GM12872 (cell line): ENCODE measurements at regions not wholly inside any gene's neighbourhood (a gene's known extent, or its start where the extent isn't known, plus 50 kb on each side); places are given as distances from the start of the nearest gene placed in this dataset.

Experiments
- CTCF ChIP-seq: IDR thresholded peaks from 3 replicates; pipeline ENCODE4 v1.5.1; 2011; ENCODE audit warnings: low read depth, mild to moderate bottlenecking, low read length, moderate library complexity; ENCODE audit not compliant: insufficient read depth

- no peak for TF ChIP-seq CTCF
Measured at GRCh38 chr14:82913396-82913795, 1379.7 kb upstream of the SEL1L start.

GRCh38 chr14:82915381-82915780 lies 1381.7 kb upstream of the SEL1L start:
- TF ChIP-seq CTCF: no peak

GRCh38 chr14:82935691-82936090 lies 1402.0 kb upstream of the SEL1L start:
- no peak for TF ChIP-seq CTCF

GRCh38 chr14:82951171-82951570 lies 1417.5 kb upstream of the SEL1L start:
- no peak for TF ChIP-seq CTCF

GRCh38 chr14:82963756-82964155 lies 1430.1 kb upstream of the SEL1L start:
- TF ChIP-seq CTCF: no peak

- TF ChIP-seq CTCF: no peak
Measured at GRCh38 chr14:82987502-82988124, 1454.0 kb upstream of the SEL1L start.

- TF ChIP-seq CTCF: peak; percentile 21; the same call in 1 of the 3 replicates
Measured at GRCh38 chr14:82999802-83000201, 1466.1 kb upstream of the SEL1L start.
